HepG2 (cell line): ENCODE measurements at regions not wholly inside any gene's neighbourhood (a gene's known extent, or its start where the extent isn't known, plus 50 kb on each side); places are given as distances from the start of the nearest gene placed in this dataset.

ENCODE experiments used
- ATAC-seq: fragments of 200-7000 bp; cut with Tn5 transposase; 3 replicates; pipeline ENCODE4 v1.9.1; 2020; ENCODE audit warnings: mild to moderate bottlenecking, moderate library complexity
- BruUV-seq: library from RNA; stranded (reverse); fragments of 400-500 nt; replicated peaks from 2 replicates; lab custom pipeline; 2021; lab: Mats Ljungman, UMichigan
- CTCF ChIA-PET: fragments of 300-600 bp; formaldehyde crosslinking; extraction: SDS; loops from one replicate; lab custom pipeline; 2021; ENCODE audit warnings: low total read pairs, inconsistent platforms, low intra/inter-chr PET ratio; lab: Yijun Ruan, JAX
- POLR2A ChIA-PET: fragments of 350-600 bp; sonication (Branson Sonifier 250); formaldehyde crosslinking; loops from one replicate; lab custom pipeline; 2020; ENCODE audit warnings: antibody characterized with exemption, inconsistent platforms; lab: Yijun Ruan, JAX
- DNase-seq: peaks from one replicate; pipeline ENCODE4 v3.0.0-alpha.2; 2015; ENCODE audit warnings: low spot score
- FAIRE-seq: peaks from 3 replicates; lab custom pipeline; 2011; peaks lifted over from hg19 to GRCh38; lab: Jason Lieb, UNC
- H2AFZ ChIP-seq: one replicate; pipeline ENCODE4 v1.6.1; 2011; ENCODE audit warnings: low read length, inconsistent platforms
- H3K27ac ChIP-seq: fragments of 300-600 bp; 3 replicates; pipeline ENCODE4 v1.8.0; 2011; ENCODE audit warnings: mixed run types, mild to moderate bottlenecking, mixed read lengths, low read length, inconsistent platforms; ENCODE audit not compliant: insufficient read depth; ENCODE audit errors: extremely low read length
- H3K27me3 ChIP-seq, 2 experiments: fragments of 200-600 bp in 1 of 2; 2 replicates in 1 of 2; 3 replicates in 1 of 2; pipeline versions ENCODE4 v1.6.0 to v1.8.0; 2011; ENCODE audit warnings: low read length in 2 of 2, mild to moderate bottlenecking in 2 of 2, moderate library complexity in 2 of 2, inconsistent platforms in 1 of 2; ENCODE audit not compliant: insufficient read depth in 2 of 2, control insufficient read depth in 1 of 2
- H3K36me3 ChIP-seq, 2 experiments: fragments of 200-600 bp in 1 of 2; replicated peaks in 1 of 2; 2 replicates in 1 of 2; 3 replicates in 1 of 2; pipeline versions ENCODE4 v1.5.1 to v1.8.0; 2011; ENCODE audit warnings: low read length in 2 of 2, inconsistent platforms in 1 of 2; ENCODE audit not compliant: insufficient read depth in 2 of 2, control insufficient read depth in 1 of 2
- H3K4me1 ChIP-seq: 2 replicates; pipeline ENCODE4 v1.5.1; 2012; ENCODE audit warnings: low read length, inconsistent platforms; ENCODE audit not compliant: insufficient read depth
- H3K4me2 ChIP-seq: 2 replicates; pipeline ENCODE4 v1.6.0; 2011; ENCODE audit warnings: low read depth, low read length, inconsistent platforms
- H3K4me3 ChIP-seq, 3 experiments: fragments of 200-600 bp in 1 of 3; sonication (generic), shearing (Covaris generic) in 1 of 3; replicated peaks in 1 of 3; 2 replicates each; pipeline ENCODE4 v1.5.1; 2011 to 2016; ENCODE audit warnings: low read length in 3 of 3, inconsistent platforms in 2 of 3, low read depth in 2 of 3, mild to moderate bottlenecking in 2 of 3, control low read depth in 1 of 3, mixed read lengths in 1 of 3; ENCODE audit not compliant: insufficient read depth in 1 of 3
- H3K79me2 ChIP-seq: one replicate; pipeline ENCODE4 v1.6.1; 2011; ENCODE audit warnings: low read length, inconsistent platforms; ENCODE audit not compliant: insufficient read depth
- H3K9ac ChIP-seq: 2 replicates; pipeline ENCODE4 v1.6.0; 2011; ENCODE audit warnings: mild to moderate bottlenecking, low read depth, low read length, inconsistent platforms; ENCODE audit not compliant: insufficient read depth
- H3K9me3 ChIP-seq: 2 replicates; pipeline ENCODE4 v1.5.1; 2012; ENCODE audit warnings: mild to moderate bottlenecking, low read length
- H4K20me1 ChIP-seq: 2 replicates; pipeline ENCODE4 v1.6.0; 2011; ENCODE audit warnings: inconsistent platforms, mild to moderate bottlenecking, low read length, moderate library complexity; ENCODE audit not compliant: insufficient read depth
- ATM ChIP-seq: fragments of 450-650 bp; IDR thresholded peaks from 2 replicates; pipeline ENCODE4 v1.7.1; 2017; ENCODE audit warnings: mild to moderate bottlenecking, borderline replicate concordance
- CEBPG ChIP-seq: IDR thresholded peaks from 2 replicates; pipeline ENCODE4 v1.6.1; 2016
- FOXA1 ChIP-seq, 2 experiments: fragments of 450-650 bp in 1 of 2; sonication (generic) in 1 of 2; formaldehyde crosslinking in 1 of 2; IDR thresholded peaks; 2 replicates each; pipeline versions ENCODE4 v1.4.0 to v1.6.1; 2016 to 2020; ENCODE audit warnings: missing genetic modification reagents in 1 of 2
- KAT7 ChIP-seq: IDR thresholded peaks from 2 replicates; pipeline ENCODE4 v1.6.1; 2018; ENCODE audit warnings: borderline replicate concordance, missing compliant biosample characterization
- NONO ChIP-seq, 2 experiments: fragments of 450-650 bp in 1 of 2; sonication (generic) in 1 of 2; formaldehyde crosslinking in 1 of 2; IDR thresholded peaks in 1 of 2; conservative IDR thresholded peaks in 1 of 2; 2 replicates each; pipeline versions ENCODE4 v1.6.1 to v1.8.0; 2017 to 2022; ENCODE audit warnings: mild to moderate bottlenecking in 1 of 2, missing genetic modification reagents in 1 of 2, moderate library complexity in 1 of 2
- NPAS2 ChIP-seq: sonication (generic); formaldehyde crosslinking; IDR thresholded peaks from 2 replicates; pipeline ENCODE4 v1.8.0; 2022; ENCODE audit warnings: mild to moderate bottlenecking, missing genetic modification reagents, borderline replicate concordance
- NR2C2 ChIP-seq: sonication (generic); formaldehyde crosslinking; IDR thresholded peaks from 2 replicates; pipeline ENCODE4 v1.4.0; 2020; ENCODE audit warnings: missing genetic modification reagents, mild to moderate bottlenecking, moderate library complexity, borderline replicate concordance
- REST ChIP-seq, 2 experiments: IDR thresholded peaks; 2 replicates each; pipeline ENCODE4 v1.6.1; 2011 to 2012; ENCODE audit warnings: low read length in 2 of 2, borderline replicate concordance in 1 of 2, low read depth in 1 of 2, mild to moderate bottlenecking in 1 of 2, moderate library complexity in 1 of 2
- RFX5 ChIP-seq: IDR thresholded peaks from 2 replicates; pipeline ENCODE4 v1.6.1; 2011; ENCODE audit warnings: low read depth, low read length, improper control_type of control experiment
- SAP130 ChIP-seq: IDR thresholded peaks from 2 replicates; pipeline ENCODE4 v1.6.1; 2016; ENCODE audit warnings: low read depth
- SIN3A ChIP-seq: IDR thresholded peaks from 2 replicates; pipeline ENCODE4 v1.6.1; 2011; ENCODE audit warnings: low read depth, mild to moderate bottlenecking, control low read depth, low read length, borderline replicate concordance
- TMF1 ChIP-seq: sonication (generic); formaldehyde crosslinking; IDR thresholded peaks from 2 replicates; pipeline ENCODE4 v1.8.1; 2022; ENCODE audit warnings: low read depth, missing genetic modification reagents
- ZNF331 ChIP-seq: sonication (generic); formaldehyde crosslinking; IDR thresholded peaks from 2 replicates; pipeline ENCODE4 v1.4.0; 2020; ENCODE audit warnings: missing genetic modification reagents
- ZNF569 ChIP-seq: sonication (generic); formaldehyde crosslinking; IDR thresholded peaks from 2 replicates; pipeline ENCODE4 v1.5.0; 2020; ENCODE audit warnings: mild to moderate bottlenecking, missing genetic modification reagents, moderate library complexity, borderline replicate concordance
- ZNF605 ChIP-seq: sonication (generic); formaldehyde crosslinking; IDR thresholded peaks from 2 replicates; pipeline ENCODE4 v1.8.0; 2022; ENCODE audit warnings: mild to moderate bottlenecking, missing genetic modification reagents
- ZNF672 ChIP-seq: sonication (generic); formaldehyde crosslinking; IDR thresholded peaks from 2 replicates; pipeline ENCODE4 v1.8.1; 2022; ENCODE audit warnings: missing genetic modification reagents
- WGBS: methylation state at CpG from one replicate; pipeline ENCODE4 v1.1.6; 2017; ENCODE audit warnings: low lambda C conversion rate; 5-methylcytosine and 5-hydroxymethylcytosine counted together
- in situ Hi-C: cut with HindIII; loops from 2 replicates; pipeline ENCODE4 v1.10.0; 2017; ENCODE audit warnings: low pct_unique_long_range_greater_than_20kb; ENCODE audit not compliant: extremely low pct_ligation_motif_present
- intact Hi-C: fragments of 100-400 bp; cut with micrococcal nuclease; formaldehyde crosslinking; loops from one replicate; pipeline ENCODE4 v1.10.0; 2022; ENCODE audit not compliant: unreplicated experiment

- H3K27me3 ChIP-seq: no peaks in the 10 kb centered on the region
- ATAC-seq (no peak), FAIRE-seq (no peak), DNase-seq (no peak)
- BruUV-seq: no TSS peak
- in situ Hi-C loops: no loop called here
- intact Hi-C loops: no loop called here
- H3K36me3 ChIP-seq: no peaks in the 10 kb centered on the region
- ChIA-PET CTCF (no interaction called here), POLR2A (no interaction called here)
- no peaks in the 10 kb centered on the region for H3K79me2 ChIP-seq
- no peaks in the 10 kb centered on the region for H3K9me3 ChIP-seq
- WGBS: 2% methylated on average over 3 of the region's 3 CpGs
- no peak overlapping the region for H3K9ac ChIP-seq
- H3K4me2 ChIP-seq: no peak overlapping the region
- H3K4me1 ChIP-seq: no peaks in the 10 kb centered on the region
- no peak overlapping the region for H3K4me3 ChIP-seq
- no peak overlapping the region for H3K27ac ChIP-seq
- no peak for TF ChIP-seq SIN3A
- no peak for TF ChIP-seq ZNF331 (CRISPR knock-in tag)
- no peak for TF ChIP-seq REST (IDR thresholded peaks at IDR 0.05; ENCODE audit: borderline replicate concordance in 1 of 2, low read depth in 1 of 2, low read length in 2 of 2)
- no peak for TF ChIP-seq ZNF605
- no peak for TF ChIP-seq ZNF672
- TF ChIP-seq CEBPG (CRISPR knock-in tag): no peak
- TF ChIP-seq FOXA1 (IDR thresholded peaks at IDR 0.05): no peak
- no peak for TF ChIP-seq FOXA1 (CRISPR knock-in tag; IDR thresholded peaks at IDR 0.05)
- TF ChIP-seq TMF1 (CRISPR knock-in tag): no peak
- TF ChIP-seq SAP130 (CRISPR knock-in tag): no peak
- TF ChIP-seq ZNF569 (CRISPR knock-in tag): no peak
- TF ChIP-seq NONO (IDR thresholded peaks at IDR 0.05): no peak
- TF ChIP-seq NONO (CRISPR knock-in tag; conservative IDR thresholded peaks at IDR 0.05): no peak
- no peak for TF ChIP-seq NR2C2 (CRISPR knock-in tag)
- no peak for TF ChIP-seq NPAS2 (CRISPR knock-in tag)
- TF ChIP-seq RFX5: no peak
- no peak for TF ChIP-seq KAT7 (CRISPR knock-in tag)
- TF ChIP-seq ATM: no peak
- H4K20me1 ChIP-seq: no peaks in the 10 kb centered on the region
- H2AFZ ChIP-seq: no peak overlapping the region
Measured at GRCh38 chr3:153484842-153485241, 322.8 kb downstream of the RAP2B start.
